A673 (cell line): ENCODE measurements at regions not wholly inside any gene's neighbourhood (a gene's known extent, or its start where the extent isn't known, plus 50 kb on each side); places are given as distances from the start of the nearest gene placed in this dataset.

Source experiments
- CTCF ChIP-seq: fragments of 300-800, 200-600 bp; sonication (generic); conservative IDR thresholded peaks from 2 replicates; pipeline ENCODE4 v1.5.1; 2017; ENCODE audit warnings: low read depth, mild to moderate bottlenecking, antibody characterized with exemption, low read length, moderate library complexity, mixed read lengths
- EZH2 ChIP-seq: fragments of 200-600 bp; sonication (generic); IDR thresholded peaks from 2 replicates; pipeline ENCODE4 v1.6.1; 2017; ENCODE audit warnings: borderline replicate concordance, low read depth, mild to moderate bottlenecking, mixed read lengths, antibody characterized with exemption, low read length; ENCODE audit not compliant: poor library complexity, severe bottlenecking

- TF ChIP-seq CTCF = no peak
- TF ChIP-seq EZH2 = no peak
Measured at GRCh38 chr3:159280386-159281191, 478.7 kb downstream of the MFSD1 start.
